OCI-LY7 (cell line): ENCODE measurements at regions not wholly inside any gene's neighbourhood (a gene's known extent, or its start where the extent isn't known, plus 50 kb on each side); places are given as distances from the start of the nearest gene placed in this dataset.

Experiments
- CTCF ChIP-seq: fragments of 200-600 bp; sonication (generic); conservative IDR thresholded peaks from 2 replicates; pipeline ENCODE4 v1.5.1; 2014; ENCODE audit warnings: mild to moderate bottlenecking, antibody characterized with exemption, low read length, moderate library complexity, mixed read lengths
- EZH2phosphoT487 ChIP-seq: fragments of 200-600 bp; sonication (generic); IDR thresholded peaks from 2 replicates; pipeline ENCODE4 v1.6.1; 2018; ENCODE audit warnings: low read depth, borderline replicate concordance, mild to moderate bottlenecking, mixed run types, antibody characterized with exemption, low read length, moderate library complexity, mixed read lengths

DNA sequence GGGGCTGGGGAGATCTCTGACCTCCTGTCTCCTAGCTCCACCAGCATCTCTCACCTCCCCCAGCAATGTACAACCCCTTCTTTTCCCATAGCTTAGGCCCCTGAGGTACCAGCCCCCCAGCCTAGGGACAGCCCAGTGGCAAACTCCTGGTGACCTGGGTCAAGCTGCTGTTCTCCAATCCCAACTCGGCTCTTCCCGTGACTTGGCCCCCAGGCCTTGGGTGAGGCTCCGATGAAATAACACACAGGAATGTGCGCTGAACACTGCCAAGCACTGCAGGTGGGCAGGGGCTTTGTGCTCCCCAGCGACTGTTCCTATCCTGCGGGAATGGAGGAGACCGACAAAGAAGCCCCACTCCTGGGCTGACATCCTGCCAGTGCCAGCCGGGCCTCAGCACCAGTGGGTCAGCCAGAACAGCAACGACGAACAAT lies 63.7 kb upstream of the AMZ2 start:
- TF ChIP-seq CTCF (no peak), EZH2phosphoT487 (no peak)
